CD4-positive, alpha-beta T cell (primary cell): ENCODE measurements at regions not wholly inside any gene's neighbourhood (a gene's known extent, or its start where the extent isn't known, plus 50 kb on each side); places are given as distances from the start of the nearest gene placed in this dataset.

Experiments used
- ATAC-seq: fragments of 200-7000 bp; cut with Tn5 transposase; one replicate; pipeline ENCODE4 v1.10.0; 2022; ENCODE audit warnings: mild to moderate bottlenecking; ENCODE audit not compliant: poor library complexity
- CTCF ChIA-PET: fragments of 350-600 bp; sonication (Branson Sonifier 250); formaldehyde crosslinking; loops from one replicate; lab custom pipeline; 2021; ENCODE audit warnings: antibody characterized with exemption, inconsistent platforms; lab: Charles Lee
- POLR2A ChIA-PET: fragments of 350-600 bp; sonication (Branson Sonifier 250); formaldehyde crosslinking; loops from one replicate; lab custom pipeline; 2021; ENCODE audit warnings: antibody characterized with exemption, inconsistent platforms; lab: Charles Lee
- DNase-seq, 14 experiments: peaks; one replicate each; pipeline ENCODE4 v3.0.0-alpha.2; 2013 to 2020; ENCODE audit warnings: mixed read lengths in 2 of 14
- H3K27ac ChIP-seq, 2 donors: one replicate each; pipeline versions ENCODE4 v1.5.1 to v1.7.0; 2013; ENCODE audit warnings: low read length in 2 of 2, low read depth in 1 of 2, mild to moderate bottlenecking in 1 of 2
- H3K27me3 ChIP-seq, 2 experiments: 1 replicate in 1 of 2; 2 replicates in 1 of 2; pipeline versions ENCODE4 v1.6.1 to v1.7.0; 2013; ENCODE audit warnings: low read length in 2 of 2, control low read depth in 1 of 2, mild to moderate bottlenecking in 1 of 2, moderate library complexity in 1 of 2; ENCODE audit not compliant: insufficient read depth in 2 of 2, control insufficient read depth in 1 of 2
- H3K36me3 ChIP-seq: one replicate; pipeline ENCODE4 v1.6.1; 2013; ENCODE audit warnings: low read length, control low read depth; ENCODE audit not compliant: insufficient read depth
- H3K4me1 ChIP-seq: one replicate; pipeline ENCODE4 v1.6.1; 2013; ENCODE audit warnings: low read length, control low read depth; ENCODE audit not compliant: insufficient read depth
- H3K4me3 ChIP-seq: one replicate; pipeline ENCODE4 v1.5.1; 2013; ENCODE audit warnings: mild to moderate bottlenecking, low read length, moderate library complexity
- H3K9me3 ChIP-seq, 2 experiments: 1 replicate in 1 of 2; 2 replicates in 1 of 2; pipeline versions ENCODE4 v1.6.1 to v1.7.0; 2013; ENCODE audit warnings: low read length in 2 of 2, mild to moderate bottlenecking in 2 of 2, control low read depth in 1 of 2, moderate library complexity in 1 of 2; ENCODE audit not compliant: control insufficient read depth in 1 of 2, insufficient read depth in 1 of 2
- H3K27ac Mint-ChIP-seq: one replicate; pipeline ENCODE4 v1.8.0; 2020; ENCODE audit warnings: mixed read lengths
- H3K27me3 Mint-ChIP-seq: one replicate; pipeline ENCODE4 v1.8.0; 2021; ENCODE audit warnings: mixed read lengths
- H3K36me3 Mint-ChIP-seq: one replicate; pipeline ENCODE4 v1.8.0; 2021; ENCODE audit warnings: low read depth, mixed read lengths
- H3K4me1 Mint-ChIP-seq: one replicate; pipeline ENCODE4 v1.8.0; 2021; ENCODE audit warnings: low read depth, mixed read lengths
- H3K4me3 Mint-ChIP-seq: one replicate; pipeline ENCODE4 v1.8.0; 2020; ENCODE audit warnings: mild to moderate bottlenecking, mixed read lengths
- H3K9me3 Mint-ChIP-seq: one replicate; pipeline ENCODE4 v1.8.0; 2020; ENCODE audit warnings: mixed read lengths
- CTCF ChIP-seq: fragments of 200-600 bp; IDR thresholded peaks from one replicate; pipeline ENCODE4 v1.8.0; 2022; ENCODE audit warnings: antibody characterized with exemption, mild to moderate bottlenecking
- intact Hi-C, 2 experiments: fragments of 100-400 bp; cut with DNase I in 1 of 2; cut with micrococcal nuclease in 1 of 2; formaldehyde crosslinking; loops; one replicate each; pipeline versions ENCODE4 v1.15.1 to v1.9.0; 2023 to 2025; cut with DNase I, micrococcal nuclease

- Mint-ChIP-seq H3K36me3 (no peaks in the 10 kb centered on the region), H3K27me3 (no peaks in the 10 kb centered on the region), H3K4me3 (no peak overlapping the region), H3K27ac (no peak overlapping the region), H3K9me3 (peaks cover 3% of the 10 kb centered on the region), H3K4me1 (no peaks in the 10 kb centered on the region)
- intact Hi-C loops = no loop called here
- Histone ChIP-seq H3K9me3 (peaks cover 0 to 3% of the 10 kb centered on the region in 2 experiments), H3K36me3 (no peaks in the 10 kb centered on the region), H3K27me3 (no peaks in the 10 kb centered on the region), H3K4me1 (no peaks in the 10 kb centered on the region), H3K27ac (no peak overlapping the region), H3K4me3 (no peak overlapping the region)
- no peak for ATAC-seq
- no peak for DNase-seq
- TF ChIP-seq CTCF = no peak
- CTCF ChIA-PET = no interaction called here
- POLR2A ChIA-PET = no interaction called here
These were observed 79.6 kb upstream of the AUTS2 start for GRCh38 chr7:69518705-69519077.

- intact Hi-C loops = no loop called here
- H3K4me3 ChIP-seq = no peak overlapping the region
- no peaks in the 10 kb centered on the region for H3K27me3 ChIP-seq
- ATAC-seq (no peak), DNase-seq (no peak)
- peaks cover 0 to 6% of the 10 kb centered on the region in 2 experiments for H3K9me3 ChIP-seq
- no peaks in the 10 kb centered on the region for H3K4me1 Mint-ChIP-seq
- no peak for TF ChIP-seq CTCF
- ChIA-PET POLR2A (no interaction called here), CTCF (no interaction called here)
- H3K36me3 Mint-ChIP-seq = no peaks in the 10 kb centered on the region
- no peak overlapping the region for H3K27ac Mint-ChIP-seq
- peaks cover 3% of the 10 kb centered on the region for H3K9me3 Mint-ChIP-seq
- peaks cover 4% of the 10 kb centered on the region for H3K27me3 Mint-ChIP-seq
- H3K4me1 ChIP-seq = no peaks in the 10 kb centered on the region
- no peak overlapping the region for H3K4me3 Mint-ChIP-seq
- no peak overlapping the region for H3K27ac ChIP-seq
- H3K36me3 ChIP-seq = no peaks in the 10 kb centered on the region
These were observed 71.7 kb upstream of the AUTS2 start for GRCh38 chr7:69526570-69526969.

GRCh38 chr7:69527706-69528105 lies 70.6 kb upstream of the AUTS2 start:
- no peaks in the 10 kb centered on the region for H3K27me3 ChIP-seq
- no peak for ATAC-seq
- no peaks in the 10 kb centered on the region for H3K36me3 Mint-ChIP-seq

More at GRCh38 chr7:69527706-69528105, 70.6 kb upstream of the AUTS2 start:
- Mint-ChIP-seq H3K9me3 (peaks cover 3% of the 10 kb centered on the region), H3K4me1 (no peaks in the 10 kb centered on the region), H3K27me3 (peaks cover 4% of the 10 kb centered on the region), H3K27ac (no peak overlapping the region), H3K4me3 (no peak overlapping the region)
- peaks cover 0 to 6% of the 10 kb centered on the region in 2 experiments for H3K9me3 ChIP-seq
- intact Hi-C loops = no loop called here
- POLR2A ChIA-PET = no interaction called here
- DNase-seq = no peak
- no peak overlapping the region for H3K4me3 ChIP-seq
- CTCF ChIA-PET = no interaction called here
- H3K4me1 ChIP-seq = no peaks in the 10 kb centered on the region
- no peak overlapping the region for H3K27ac ChIP-seq
- no peak for TF ChIP-seq CTCF
- no peaks in the 10 kb centered on the region for H3K36me3 ChIP-seq
